ENCODE measurements at regions not wholly inside any gene's neighbourhood (a gene's known extent, or its start where the extent isn't known, plus 50 kb on each side); places are given as distances from the start of the nearest gene placed in this dataset.

DNA sequence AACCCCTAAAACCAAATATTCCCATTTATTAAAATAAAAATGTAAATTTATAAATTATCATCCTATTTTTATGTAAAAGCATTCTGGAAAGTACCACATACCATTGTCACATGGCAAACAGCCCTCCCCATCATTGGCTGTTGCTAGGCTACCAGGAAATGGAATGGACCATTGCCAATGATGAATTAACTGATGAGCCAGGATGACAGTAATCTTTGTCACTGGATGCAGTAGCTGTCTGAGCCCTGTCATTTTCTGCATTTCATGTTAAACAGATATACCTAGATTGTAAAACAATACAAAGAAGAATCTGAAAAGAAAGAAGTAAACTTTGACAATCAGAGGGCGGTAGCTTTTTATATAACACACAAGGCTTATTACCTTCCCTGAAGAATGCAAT lies 641.4 kb downstream of the BCL11A start:
- Histone ChIP-seq H3K9me3 (ENCODE audit: control insufficient read depth, low read length) (no peaks in the 10 kb centered on the region), H3K27ac (ENCODE audit: low read depth in 1 of 2, low read length in 2 of 2) (no peak overlapping the region), H3K4me3 (ENCODE audit: low read length in 2 of 2) (no peak overlapping the region), H3K4me1 (ENCODE audit: control insufficient read depth in 1 of 2, insufficient read depth in 2 of 2, low read length in 2 of 2) (no peaks in the 10 kb centered on the region), H3K36me3 (ENCODE audit: control insufficient read depth in 1 of 2, insufficient read depth in 2 of 2, low read length in 1 of 2) (no peaks in the 10 kb centered on the region), H3K27me3 (ENCODE audit: control insufficient read depth in 1 of 2, insufficient read depth in 2 of 2, low read length in 1 of 2) (peaks cover 0 to 2% of the 10 kb centered on the region in 2 donors)
- DNase-seq, result no peak
- no peak for ATAC-seq (ENCODE audit: low FRiP score)
- intact Hi-C loops (cut with DNase I), result no loop called here
- 94 to 95% methylated on average over 1 of the region's 1 CpG for WGBS, 2 donors

- Histone ChIP-seq H3K27me3 (ENCODE audit: control insufficient read depth in 1 of 2, insufficient read depth in 2 of 2, low read length in 1 of 2) (no peaks in the 10 kb centered on the region), H3K9me3 (ENCODE audit: control insufficient read depth, low read length) (no peaks in the 10 kb centered on the region), H3K27ac (ENCODE audit: low read depth in 1 of 2, low read length in 2 of 2) (no peak overlapping the region), H3K4me3 (ENCODE audit: low read length in 2 of 2) (no peak overlapping the region), H3K4me1 (ENCODE audit: control insufficient read depth in 1 of 2, insufficient read depth in 2 of 2, low read length in 2 of 2) (no peaks in the 10 kb centered on the region), H3K36me3 (ENCODE audit: control insufficient read depth in 1 of 2, insufficient read depth in 2 of 2, low read length in 1 of 2) (no peaks in the 10 kb centered on the region)
- intact Hi-C loops (cut with DNase I), result no loop called here
- no peak for DNase-seq
- no peak for ATAC-seq (ENCODE audit: low FRiP score)
- WGBS, 2 donors, result 96 to 100% methylated on average over 1 of the region's 1 CpG
These were observed 643.3 kb downstream of the BCL11A start for GRCh38 chr2:59910166-59910565.

GRCh38 chr2:59909147-59909546 lies 644.3 kb downstream of the BCL11A start:
- Histone ChIP-seq H3K4me1 (ENCODE audit: control insufficient read depth in 1 of 2, insufficient read depth in 2 of 2, low read length in 2 of 2) (no peaks in the 10 kb centered on the region), H3K9me3 (ENCODE audit: control insufficient read depth, low read length) (no peaks in the 10 kb centered on the region), H3K27me3 (ENCODE audit: control insufficient read depth in 1 of 2, insufficient read depth in 2 of 2, low read length in 1 of 2) (no peaks in the 10 kb centered on the region), H3K36me3 (ENCODE audit: control insufficient read depth in 1 of 2, insufficient read depth in 2 of 2, low read length in 1 of 2) (no peaks in the 10 kb centered on the region), H3K27ac (ENCODE audit: low read depth in 1 of 2, low read length in 2 of 2) (no peak overlapping the region), H3K4me3 (ENCODE audit: low read length in 2 of 2) (no peak overlapping the region)
- no peak for ATAC-seq (ENCODE audit: low FRiP score)
- DNase-seq, result no peak
- intact Hi-C loops (cut with DNase I), result no loop called here
- WGBS, 2 donors, result 80 to 83% methylated on average over 3 of the region's 3 CpGs

DNA sequence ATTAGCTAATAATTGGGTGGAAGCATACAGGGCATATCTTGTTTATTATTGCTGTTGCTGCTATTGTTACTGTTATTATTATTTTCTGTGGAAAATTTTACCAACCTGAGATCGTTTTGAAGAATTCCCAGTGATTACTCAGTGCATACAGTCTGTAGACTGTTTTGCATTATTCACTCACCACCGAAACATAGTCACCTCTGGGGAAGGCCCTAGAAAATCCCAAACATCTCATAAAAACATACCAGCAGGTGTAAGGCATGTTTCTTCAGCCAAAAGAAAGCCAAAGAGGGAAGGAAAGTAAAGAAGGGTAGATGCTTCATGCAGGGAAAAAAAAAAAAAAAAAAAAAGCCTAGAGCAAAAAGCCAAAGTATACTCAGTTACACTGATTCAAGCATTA lies 647.7 kb downstream of the BCL11A start:
- no peaks in the 10 kb centered on the region for H3K36me3 ChIP-seq (ENCODE audit: control insufficient read depth in 1 of 2, insufficient read depth in 2 of 2, low read length in 1 of 2)
- DNase-seq, result no peak
- H3K4me3 ChIP-seq (ENCODE audit: low read length in 2 of 2), result no peak overlapping the region
- no peaks in the 10 kb centered on the region for H3K4me1 ChIP-seq (ENCODE audit: control insufficient read depth in 1 of 2, insufficient read depth in 2 of 2, low read length in 2 of 2)
- no peaks in the 10 kb centered on the region for H3K9me3 ChIP-seq (ENCODE audit: control insufficient read depth, low read length)
- no peak overlapping the region for H3K27ac ChIP-seq (ENCODE audit: low read depth in 1 of 2, low read length in 2 of 2)
- intact Hi-C loops (cut with DNase I), result no loop called here
- peaks cover 0 to 2% of the 10 kb centered on the region in 2 donors for H3K27me3 ChIP-seq (ENCODE audit: control insufficient read depth in 1 of 2, insufficient read depth in 2 of 2, low read length in 1 of 2)
- ATAC-seq (ENCODE audit: low FRiP score), result no peak
- WGBS, 2 donors, result 84 to 87% methylated on average over 2 of the region's 2 CpGs

DNA sequence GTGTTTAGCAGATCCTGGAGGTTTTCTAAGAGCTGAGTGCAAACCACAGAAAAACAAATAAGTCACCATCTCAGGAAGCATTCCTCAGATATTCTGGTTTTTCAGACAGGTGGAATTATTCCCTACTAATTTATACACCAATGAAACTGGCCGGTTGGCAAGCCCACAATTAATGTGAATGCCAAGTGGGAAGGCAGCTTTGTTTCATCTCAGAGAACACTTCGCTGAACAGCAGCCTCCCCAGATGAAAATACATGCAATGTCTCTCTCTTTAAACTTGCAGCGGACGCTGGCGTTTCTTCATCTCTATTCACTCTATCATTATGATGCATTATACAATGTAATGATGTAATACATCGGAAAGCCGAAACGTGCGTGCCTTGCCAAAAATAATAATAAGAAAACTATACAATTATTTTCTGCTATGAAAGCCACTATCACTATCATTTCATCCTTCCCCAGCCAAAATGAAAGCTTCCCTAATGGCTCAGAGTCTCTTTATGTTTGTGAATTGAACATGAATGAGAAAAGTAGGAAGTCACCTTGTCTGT lies 649.4 kb downstream of the BCL11A start:
- no peaks in the 10 kb centered on the region for H3K4me1 ChIP-seq (ENCODE audit: control insufficient read depth in 1 of 2, insufficient read depth in 2 of 2, low read length in 2 of 2)
- H3K27ac ChIP-seq (ENCODE audit: low read depth in 1 of 2, low read length in 2 of 2), result no peak overlapping the region
- DNase-seq (no peak), ATAC-seq (ENCODE audit: low FRiP score) (no peak)
- WGBS, 2 donors, result 12 to 17% methylated on average over 9 of the region's 9 CpGs
- H3K4me3 ChIP-seq (ENCODE audit: low read length in 2 of 2), result no peak overlapping the region
- no peaks in the 10 kb centered on the region for H3K9me3 ChIP-seq (ENCODE audit: control insufficient read depth, low read length)
- intact Hi-C loops (cut with DNase I), result no loop called here
- H3K27me3 ChIP-seq (ENCODE audit: control insufficient read depth in 1 of 2, insufficient read depth in 2 of 2, low read length in 1 of 2), result peaks cover 0 to 2% of the 10 kb centered on the region in 2 donors
- H3K36me3 ChIP-seq (ENCODE audit: control insufficient read depth in 1 of 2, insufficient read depth in 2 of 2, low read length in 1 of 2), result no peaks in the 10 kb centered on the region

GRCh38 chr2:59900728-59901452 lies 652.6 kb downstream of the BCL11A start:
- no peaks in the 10 kb centered on the region for H3K36me3 ChIP-seq (ENCODE audit: control insufficient read depth in 1 of 2, insufficient read depth in 2 of 2, low read length in 1 of 2)
- H3K4me1 ChIP-seq (ENCODE audit: control insufficient read depth in 1 of 2, insufficient read depth in 2 of 2, low read length in 2 of 2), result no peaks in the 10 kb centered on the region
- no peaks in the 10 kb centered on the region for H3K9me3 ChIP-seq (ENCODE audit: control insufficient read depth, low read length)
- H3K27ac ChIP-seq (ENCODE audit: low read depth in 1 of 2, low read length in 2 of 2), result no peak overlapping the region
- ATAC-seq (ENCODE audit: low FRiP score), result no peak
- H3K27me3 ChIP-seq (ENCODE audit: control insufficient read depth in 1 of 2, insufficient read depth in 2 of 2, low read length in 1 of 2), result peaks cover 0 to 2% of the 10 kb centered on the region in 2 donors
- intact Hi-C loops (cut with DNase I), result no loop called here
- no peak overlapping the region for H3K4me3 ChIP-seq (ENCODE audit: low read length in 2 of 2)
- 54 to 61% methylated on average over 6 of the region's 6 CpGs for WGBS, 2 donors
- DNase-seq, result no peak

DNA sequence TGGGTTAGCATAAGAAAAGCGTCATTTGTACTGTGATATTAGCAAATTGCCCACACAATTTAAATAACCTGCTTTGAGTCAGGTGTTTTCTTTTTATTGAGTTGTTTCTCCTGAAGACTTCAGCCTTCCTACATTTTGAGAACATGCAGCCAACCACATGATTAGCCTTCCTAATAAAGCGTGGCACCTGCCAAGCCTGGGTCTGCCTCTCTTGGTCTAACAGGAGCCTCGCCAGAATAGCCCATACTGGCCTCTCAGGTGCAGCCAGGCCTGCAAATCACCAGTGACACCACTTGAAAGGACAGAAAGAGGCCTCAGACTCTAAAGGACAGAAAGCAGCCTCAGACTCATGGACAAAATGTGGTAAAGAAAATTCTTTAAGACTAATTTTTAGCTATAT lies 653.8 kb downstream of the BCL11A start:
- intact Hi-C loops (cut with DNase I), result no loop called here
- H3K9me3 ChIP-seq (ENCODE audit: control insufficient read depth, low read length), result no peaks in the 10 kb centered on the region
- 85 to 86% methylated on average over 3 of the region's 3 CpGs for WGBS, 2 donors

DNA sequence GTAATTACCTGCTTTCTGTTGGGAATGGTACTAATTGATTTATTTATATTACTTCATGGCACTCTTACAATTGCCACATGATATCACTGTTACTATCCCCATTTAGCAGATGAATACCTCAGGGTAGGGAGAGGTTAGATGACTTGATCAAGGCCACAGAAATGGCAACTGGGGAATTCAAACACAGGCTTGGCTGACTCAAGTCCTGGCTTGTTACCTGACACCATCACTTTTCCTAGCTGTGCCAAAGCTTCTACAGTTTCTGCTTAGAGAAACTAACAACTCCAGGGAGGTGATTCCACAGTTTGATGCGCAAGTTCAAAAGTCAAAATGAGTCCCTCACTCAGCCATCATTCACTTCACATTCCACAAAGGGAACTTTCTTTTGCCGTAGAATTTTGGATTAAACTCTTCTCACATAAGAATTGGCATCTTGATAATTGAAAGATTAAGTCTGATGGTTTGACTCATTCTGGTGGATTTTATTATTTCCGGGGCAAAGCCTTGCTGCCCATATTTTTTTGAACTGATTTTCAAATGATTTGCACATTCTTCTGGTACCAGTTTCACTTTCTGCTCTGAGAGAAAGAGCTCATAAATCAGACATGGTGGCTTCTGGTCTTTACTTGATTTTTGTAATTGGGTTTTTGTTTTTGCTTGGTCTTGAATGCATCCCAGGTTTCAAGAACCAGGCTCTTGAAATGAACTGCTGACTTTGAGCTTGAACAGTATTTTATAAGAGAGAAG lies 656.8 kb downstream of the BCL11A start:
- intact Hi-C loops (cut with DNase I), result no loop called here
- Histone ChIP-seq H3K4me1 (ENCODE audit: control insufficient read depth in 1 of 2, insufficient read depth in 2 of 2, low read length in 2 of 2) (no peaks in the 10 kb centered on the region), H3K9me3 (ENCODE audit: control insufficient read depth, low read length) (peaks cover 1% of the 10 kb centered on the region), H3K27me3 (ENCODE audit: control insufficient read depth in 1 of 2, insufficient read depth in 2 of 2, low read length in 1 of 2) (peaks cover 0 to under 1% of the 10 kb centered on the region in 2 donors), H3K4me3 (ENCODE audit: low read length in 2 of 2) (no peak overlapping the region), H3K36me3 (ENCODE audit: control insufficient read depth in 1 of 2, insufficient read depth in 2 of 2, low read length in 1 of 2) (no peaks in the 10 kb centered on the region), H3K27ac (ENCODE audit: low read depth in 1 of 2, low read length in 2 of 2) (no peak overlapping the region)
- DNase-seq (no peak), ATAC-seq (ENCODE audit: low FRiP score) (no peak)
- WGBS, 2 donors, result 87 to 88% methylated on average over 3 of the region's 3 CpGs

More for the DNA sequence above, 653.8 kb downstream of the BCL11A start:
- no peak overlapping the region for H3K4me3 ChIP-seq (ENCODE audit: low read length in 2 of 2)
- DNase-seq (no peak), ATAC-seq (ENCODE audit: low FRiP score) (no peak)
- peaks cover 0 to 2% of the 10 kb centered on the region in 2 donors for H3K27me3 ChIP-seq (ENCODE audit: control insufficient read depth in 1 of 2, insufficient read depth in 2 of 2, low read length in 1 of 2)
- no peak overlapping the region for H3K27ac ChIP-seq (ENCODE audit: low read depth in 1 of 2, low read length in 2 of 2)
- H3K36me3 ChIP-seq (ENCODE audit: control insufficient read depth in 1 of 2, insufficient read depth in 2 of 2, low read length in 1 of 2), result no peaks in the 10 kb centered on the region
- no peaks in the 10 kb centered on the region for H3K4me1 ChIP-seq (ENCODE audit: control insufficient read depth in 1 of 2, insufficient read depth in 2 of 2, low read length in 2 of 2)

- no peak for DNase-seq
- Histone ChIP-seq H3K4me3 (ENCODE audit: low read length in 2 of 2) (no peak overlapping the region), H3K36me3 (ENCODE audit: control insufficient read depth in 1 of 2, insufficient read depth in 2 of 2, low read length in 1 of 2) (no peaks in the 10 kb centered on the region), H3K27me3 (ENCODE audit: control insufficient read depth in 1 of 2, insufficient read depth in 2 of 2, low read length in 1 of 2) (no peaks in the 10 kb centered on the region), H3K9me3 (ENCODE audit: control insufficient read depth, low read length) (peaks cover 1% of the 10 kb centered on the region), H3K4me1 (ENCODE audit: control insufficient read depth in 1 of 2, insufficient read depth in 2 of 2, low read length in 2 of 2) (no peaks in the 10 kb centered on the region), H3K27ac (ENCODE audit: low read depth in 1 of 2, low read length in 2 of 2) (no peak overlapping the region)
- 26 to 37% methylated on average over 2 of the region's 2 CpGs for WGBS, 2 donors
- ATAC-seq (ENCODE audit: low FRiP score), result no peak
- intact Hi-C loops (cut with DNase I), result no loop called here
These were observed 659.8 kb downstream of the BCL11A start for GRCh38 chr2:59893612-59894011.
